AG09309 (cell line): ENCODE measurements at regions not wholly inside any gene's neighbourhood (a gene's known extent, or its start where the extent isn't known, plus 50 kb on each side); places are given as distances from the start of the nearest gene placed in this dataset.

Source experiments
- DNase-seq: peaks from one replicate; pipeline ENCODE4 v3.0.0-alpha.2; 2010; ENCODE audit warnings: low read depth
- H3K4me3 ChIP-seq: 2 replicates; pipeline ENCODE4 v1.5.1; 2011; ENCODE audit warnings: mild to moderate bottlenecking, low read depth, low read length, moderate library complexity; ENCODE audit not compliant: control insufficient read depth
- TF ChIP-seq, protein P1 (sequence below): IDR thresholded peaks from 2 replicates; pipeline ENCODE4 v1.5.1; 2011; ENCODE audit warnings: mild to moderate bottlenecking, low read depth, low read length, inconsistent platforms; ENCODE audit not compliant: insufficient read depth, control insufficient read depth; ENCODE audit errors: missing control alignments

DNA sequence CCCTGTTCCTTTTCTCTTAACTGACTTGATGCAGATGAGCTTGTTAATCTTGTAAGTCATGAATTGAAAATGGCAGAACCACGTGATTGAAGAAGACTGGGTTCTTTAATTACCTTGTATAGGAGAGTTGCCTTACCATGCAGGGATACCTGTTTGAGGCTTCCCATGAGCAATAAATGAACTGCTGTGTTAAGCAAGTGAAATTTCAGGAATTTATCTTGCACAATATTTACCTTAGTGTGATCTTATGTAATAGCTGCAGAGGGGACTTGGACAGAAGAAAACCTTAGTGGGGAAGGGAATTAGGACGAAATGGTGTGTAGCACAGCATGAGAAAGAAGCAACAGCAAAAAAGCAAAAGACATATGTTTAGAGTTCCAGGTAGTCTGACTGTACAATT, 384.0 kb upstream of the TMEFF2 start:
- no peak overlapping the region for H3K4me3 ChIP-seq
- TF ChIP-seq, protein P1, sequence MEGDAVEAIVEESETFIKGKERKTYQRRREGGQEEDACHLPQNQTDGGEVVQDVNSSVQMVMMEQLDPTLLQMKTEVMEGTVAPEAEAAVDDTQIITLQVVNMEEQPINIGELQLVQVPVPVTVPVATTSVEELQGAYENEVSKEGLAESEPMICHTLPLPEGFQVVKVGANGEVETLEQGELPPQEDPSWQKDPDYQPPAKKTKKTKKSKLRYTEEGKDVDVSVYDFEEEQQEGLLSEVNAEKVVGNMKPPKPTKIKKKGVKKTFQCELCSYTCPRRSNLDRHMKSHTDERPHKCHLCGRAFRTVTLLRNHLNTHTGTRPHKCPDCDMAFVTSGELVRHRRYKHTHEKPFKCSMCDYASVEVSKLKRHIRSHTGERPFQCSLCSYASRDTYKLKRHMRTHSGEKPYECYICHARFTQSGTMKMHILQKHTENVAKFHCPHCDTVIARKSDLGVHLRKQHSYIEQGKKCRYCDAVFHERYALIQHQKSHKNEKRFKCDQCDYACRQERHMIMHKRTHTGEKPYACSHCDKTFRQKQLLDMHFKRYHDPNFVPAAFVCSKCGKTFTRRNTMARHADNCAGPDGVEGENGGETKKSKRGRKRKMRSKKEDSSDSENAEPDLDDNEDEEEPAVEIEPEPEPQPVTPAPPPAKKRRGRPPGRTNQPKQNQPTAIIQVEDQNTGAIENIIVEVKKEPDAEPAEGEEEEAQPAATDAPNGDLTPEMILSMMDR = no peak
- DNase-seq = no peak

DNA sequence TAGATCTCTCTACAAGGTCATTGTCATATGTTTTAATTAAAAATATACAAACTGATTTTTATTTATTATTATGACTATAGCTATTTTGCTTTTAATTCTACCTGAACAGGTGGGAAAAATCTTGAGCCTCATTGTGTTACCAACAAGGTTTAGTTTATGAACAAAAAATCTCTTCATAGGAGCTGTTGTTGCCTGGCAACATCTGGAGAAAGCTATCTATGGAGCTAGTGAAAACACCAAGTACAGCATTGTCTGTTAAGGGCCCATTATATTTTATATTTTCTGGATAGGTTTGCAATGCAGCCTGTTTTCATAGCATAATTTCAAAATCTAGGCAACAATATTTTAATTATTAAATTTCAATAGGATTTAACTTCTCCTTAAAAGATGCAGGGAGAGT, 383.0 kb upstream of the TMEFF2 start:
- TF ChIP-seq, protein P1 = no peak
- DNase-seq = no peak
- H3K4me3 ChIP-seq = no peak overlapping the region

DNA sequence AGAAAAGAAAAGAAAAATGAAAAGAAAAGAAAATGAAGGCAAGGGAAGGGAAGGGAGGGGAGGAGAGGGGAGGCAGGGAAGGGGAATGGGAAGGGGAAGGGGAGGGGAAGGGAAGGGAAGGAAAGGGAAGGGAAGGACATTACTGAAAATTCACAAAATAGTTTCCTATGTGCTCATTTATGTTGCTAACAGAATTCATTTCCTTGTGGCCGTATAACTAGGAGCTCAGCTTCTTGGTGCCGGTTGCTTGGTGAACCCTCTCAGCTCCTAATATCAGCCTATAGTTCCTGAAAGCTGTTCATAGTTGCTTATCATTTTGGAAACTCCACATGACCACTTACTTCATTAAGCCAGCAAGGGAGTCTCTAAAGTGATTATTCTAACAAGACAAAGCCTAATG, 379.8 kb upstream of the TMEFF2 start:
- TF ChIP-seq, protein P1 = no peak
- no peak overlapping the region for H3K4me3 ChIP-seq
- no peak for DNase-seq

DNA sequence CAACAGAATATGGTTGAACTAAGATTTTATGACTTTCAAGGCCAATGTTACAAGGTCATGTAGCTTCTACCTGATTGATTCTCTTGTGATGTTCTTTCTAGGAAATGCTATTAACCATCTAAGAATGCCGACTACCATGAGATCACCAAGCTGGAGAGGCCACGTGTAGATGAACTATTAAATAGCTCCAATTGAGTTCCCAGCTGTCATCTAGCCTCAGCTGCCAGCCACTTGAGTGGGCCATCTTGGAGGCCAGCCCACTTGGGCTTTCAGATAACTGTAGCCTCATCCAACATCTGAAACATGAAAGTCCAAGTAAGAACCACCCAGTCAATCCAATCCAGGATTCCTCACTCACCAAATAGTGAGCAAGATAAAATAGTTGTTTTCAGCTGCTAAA, 376.9 kb upstream of the TMEFF2 start:
- no peak for DNase-seq
- TF ChIP-seq, protein P1 = no peak
- H3K4me3 ChIP-seq = no peak overlapping the region

DNA sequence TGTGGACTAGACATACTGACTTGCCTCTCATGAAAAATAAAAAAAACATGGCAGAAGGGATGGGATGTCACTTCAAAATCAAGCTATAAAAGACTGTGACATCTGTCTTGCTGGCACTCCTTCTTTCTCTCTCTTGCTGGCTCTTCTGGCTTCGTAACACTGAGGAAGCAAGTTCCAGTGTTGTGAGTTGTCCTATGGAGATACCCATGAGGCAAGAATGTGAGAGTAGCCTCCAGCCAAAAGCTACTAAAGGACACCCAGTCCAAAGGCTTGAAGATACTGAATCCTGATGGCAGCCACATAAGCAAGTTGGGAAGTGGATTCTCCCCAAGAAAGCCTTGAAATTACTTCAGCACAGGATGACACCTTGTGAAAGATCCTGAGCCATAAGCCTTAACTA, 376.1 kb upstream of the TMEFF2 start:
- no peak for DNase-seq
- H3K4me3 ChIP-seq = no peak overlapping the region

DNA sequence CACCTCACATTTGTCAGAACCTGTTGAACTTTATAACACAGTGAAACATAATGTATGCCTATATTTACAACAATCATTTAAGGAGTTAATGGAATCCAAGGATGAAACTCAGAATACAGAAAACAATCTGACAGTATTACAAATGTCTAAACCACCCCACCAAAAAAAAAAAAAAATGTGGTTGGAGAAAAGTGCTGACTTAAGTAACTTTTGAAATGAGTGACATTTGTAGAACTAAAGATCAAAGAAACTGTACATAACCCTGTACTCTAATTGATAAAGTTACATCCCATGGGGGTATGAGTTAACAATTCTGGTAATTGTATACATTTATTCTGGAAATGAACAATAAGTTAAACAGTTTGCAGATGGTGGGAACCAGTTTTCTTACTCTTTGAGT, 372.1 kb upstream of the TMEFF2 start:
- no peak for DNase-seq
- TF ChIP-seq, protein P1 = no peak
- no peak overlapping the region for H3K4me3 ChIP-seq

More for the DNA sequence above, 376.1 kb upstream of the TMEFF2 start:
- TF ChIP-seq, protein P1 = no peak

DNA sequence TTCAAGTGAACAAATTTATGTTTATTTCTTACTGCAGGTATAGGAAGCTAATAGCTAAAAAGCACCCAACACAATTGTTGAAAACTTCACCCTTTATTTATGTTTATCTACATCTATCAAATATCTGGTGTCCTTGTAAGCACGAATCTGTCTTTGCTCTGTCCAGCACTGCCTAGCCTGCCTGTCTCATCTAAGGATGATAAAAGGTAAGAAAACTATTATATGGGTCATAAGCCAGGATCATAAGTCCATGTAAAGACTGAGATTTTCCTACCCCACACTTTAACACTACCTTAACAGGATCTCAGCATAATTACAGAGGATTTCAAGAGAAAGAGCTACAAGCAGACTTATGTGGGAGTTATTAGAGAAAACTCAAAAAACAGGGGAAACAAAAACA, 365.6 kb upstream of the TMEFF2 start:
- H3K4me3 ChIP-seq = no peak overlapping the region
- TF ChIP-seq, protein P1 = no peak
- DNase-seq = no peak
